ENCODE measurements at regions not wholly inside any gene's neighbourhood (a gene's known extent, or its start where the extent isn't known, plus 50 kb on each side); places are given as distances from the start of the nearest gene placed in this dataset.

DNA sequence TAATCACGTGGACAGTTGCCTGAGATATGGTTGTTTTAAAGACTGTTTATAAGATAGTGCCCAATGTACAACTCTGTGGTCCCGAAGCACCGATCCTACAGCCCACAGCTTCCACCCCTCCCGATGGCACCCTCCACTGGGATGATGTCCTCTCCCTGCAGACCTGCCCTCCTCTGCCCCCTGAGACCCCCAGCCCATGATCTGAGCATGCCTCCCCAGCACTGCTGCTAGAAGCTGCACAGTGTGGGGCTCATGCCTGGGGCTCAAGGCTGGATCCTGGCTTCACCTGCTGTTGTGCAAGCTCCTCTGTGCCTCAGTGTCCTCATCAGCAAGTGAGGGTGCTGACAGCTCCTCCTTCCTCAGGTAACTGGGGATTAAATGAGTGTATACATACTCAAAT lies 254.7 kb upstream of the MKI67 start:
- DNase-seq = no peak

DNA sequence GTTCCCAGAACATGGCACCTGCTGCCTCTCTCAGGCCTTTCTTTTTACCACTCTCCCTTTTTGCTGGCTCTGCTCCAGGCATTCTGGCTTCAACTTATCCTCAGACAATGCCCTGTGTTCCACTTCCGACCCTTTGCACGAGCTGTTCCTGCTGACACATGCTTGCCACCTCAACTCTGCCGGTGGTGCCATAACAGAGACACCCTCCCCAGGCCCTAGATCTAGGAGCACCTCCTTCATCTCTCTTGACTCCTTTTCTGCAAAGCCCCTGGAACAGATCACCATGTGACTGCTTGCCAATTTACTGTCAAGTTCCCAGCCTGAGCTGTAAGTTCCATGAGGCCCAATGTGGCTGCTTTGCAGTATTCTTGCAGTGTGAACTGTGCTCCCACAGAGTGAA lies 256.0 kb upstream of the MKI67 start:
- DNase-seq = no peak

DNA sequence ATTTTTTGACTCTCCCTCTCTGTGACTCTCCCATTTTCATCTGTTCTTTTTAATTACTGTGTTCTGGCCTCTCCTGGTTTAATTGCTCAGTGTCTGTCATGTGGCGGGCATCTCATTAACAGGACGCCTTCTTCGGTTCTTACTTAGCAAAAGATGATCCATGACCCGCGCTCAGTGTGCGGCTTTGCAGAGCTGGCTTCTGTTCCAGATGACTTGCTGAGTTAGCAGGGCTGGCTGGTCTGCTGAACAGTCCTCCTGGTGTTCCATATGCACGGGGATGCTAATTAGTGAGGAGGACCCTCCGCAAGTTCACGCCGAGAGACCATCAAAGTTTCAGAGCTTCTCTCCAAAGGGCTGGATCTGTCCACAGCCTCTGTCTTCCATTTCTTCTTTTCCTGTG lies 258.6 kb upstream of the MKI67 start:
- DNase-seq = no peak

DNA sequence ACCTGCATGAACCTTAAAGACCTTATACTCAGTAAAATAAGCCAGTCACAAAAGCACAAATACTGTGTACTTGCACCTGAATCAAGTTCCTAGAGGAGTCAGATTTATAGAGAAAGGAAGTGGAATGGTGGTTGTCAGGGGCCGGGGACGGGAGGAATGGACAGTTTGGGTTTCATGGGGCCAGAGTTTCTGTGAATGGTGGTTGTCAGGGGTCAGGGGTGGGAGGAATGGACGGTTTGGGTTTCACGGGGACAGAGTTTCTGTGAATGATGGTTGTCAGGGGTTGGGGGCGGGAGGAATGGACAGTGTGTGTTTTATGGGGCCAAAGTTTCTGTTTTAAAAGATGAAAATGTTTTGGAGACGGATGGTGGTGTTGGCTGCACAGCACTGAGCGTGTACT lies 260.0 kb upstream of the MKI67 start:
- no peak for DNase-seq

DNA sequence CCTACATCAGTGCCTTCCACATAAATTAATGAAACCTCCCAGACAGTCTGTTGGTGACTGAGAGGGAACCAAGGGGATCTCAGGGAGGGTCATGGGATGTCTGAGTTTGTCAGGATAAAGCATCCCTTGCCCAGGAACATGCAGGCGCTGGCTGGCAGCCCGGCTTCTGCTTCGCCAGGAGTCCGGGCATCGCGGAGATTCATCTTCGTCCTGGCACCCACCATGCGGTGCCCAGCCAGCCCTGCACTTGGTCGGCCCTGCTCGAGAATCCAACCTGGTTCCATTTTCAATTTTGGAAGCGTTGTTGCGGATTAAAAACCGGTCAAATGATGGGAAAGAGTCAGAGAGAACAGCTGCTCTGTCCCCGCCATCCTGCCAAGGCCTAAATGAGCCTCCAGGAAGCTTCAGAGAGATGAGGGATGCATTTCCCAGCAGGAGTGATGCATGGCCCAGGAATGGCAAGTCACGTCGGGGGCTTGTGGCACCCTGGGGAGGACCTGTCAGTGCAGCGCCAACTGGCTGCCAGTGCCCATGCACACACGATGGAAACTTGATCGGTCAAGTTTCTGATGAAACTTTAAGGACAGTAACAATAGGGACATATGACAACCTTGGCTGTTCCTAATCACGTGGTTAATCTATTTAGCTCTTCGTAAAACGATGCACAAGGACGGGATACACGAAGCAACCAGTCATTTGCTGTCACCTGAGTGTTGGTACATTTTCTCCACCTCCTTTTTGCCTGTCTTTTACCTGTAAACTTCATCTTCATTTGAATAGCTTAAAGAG lies 260.8 kb upstream of the MKI67 start:
- no peak for DNase-seq

DNA sequence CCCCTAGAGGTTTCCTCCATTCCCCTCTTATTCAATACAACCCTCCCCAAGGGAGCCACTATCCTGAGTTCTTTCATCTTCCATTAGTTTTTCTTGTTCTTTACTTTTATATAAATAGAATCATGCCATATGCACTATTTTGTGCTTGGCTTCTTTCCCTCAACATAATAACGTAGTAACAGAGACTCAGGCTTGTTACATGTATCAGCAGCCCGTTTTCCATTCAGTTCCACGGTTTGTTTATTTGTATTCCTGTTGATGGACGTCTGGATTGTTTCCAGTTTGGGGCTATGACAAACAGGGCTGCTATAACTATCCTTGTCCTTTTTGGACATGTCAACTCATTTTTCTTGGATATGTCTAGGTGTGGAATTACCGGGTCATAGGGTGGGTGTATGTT lies 264.4 kb upstream of the MKI67 start:
- DNase-seq = no peak

DNA sequence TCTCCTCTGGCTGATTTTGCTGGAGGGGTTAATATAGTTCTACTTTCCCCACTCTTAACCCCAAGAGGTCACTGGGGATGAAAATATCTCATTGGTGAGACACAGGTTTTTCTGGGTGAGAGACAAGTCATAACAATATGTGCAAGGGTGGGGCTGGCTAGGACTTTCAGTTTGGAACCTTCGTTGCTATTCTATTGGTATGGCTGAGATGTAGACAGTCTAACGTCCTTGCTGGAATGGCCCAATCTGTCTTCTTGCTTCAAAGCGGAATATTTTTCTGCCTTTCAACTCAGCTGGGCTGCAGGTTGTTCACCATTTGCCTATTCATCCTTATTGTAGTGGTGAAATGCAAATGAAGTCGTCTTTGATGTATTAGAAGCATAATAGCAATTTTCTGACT lies 267.3 kb upstream of the MKI67 start:
- no peak for DNase-seq

DNA sequence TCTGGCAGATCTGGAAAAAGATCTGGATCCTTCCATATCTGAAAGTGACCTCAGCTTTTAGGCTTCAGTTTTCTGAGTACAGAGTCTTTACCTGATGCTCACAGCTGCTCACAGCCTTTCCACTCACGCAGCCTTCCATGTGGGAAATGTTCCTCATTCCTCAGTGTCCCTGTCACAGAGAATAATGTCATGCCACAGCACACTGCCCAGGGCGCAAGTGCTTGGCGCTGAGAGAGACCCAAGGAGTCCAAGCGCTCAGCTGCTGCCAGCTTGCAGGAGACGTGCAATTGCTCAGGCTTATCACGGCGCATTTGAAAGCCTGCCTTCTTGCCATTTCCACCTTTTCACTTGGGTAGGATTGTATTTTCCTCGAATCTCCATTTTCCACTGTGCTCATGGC lies 271.9 kb upstream of the MKI67 start:
- no peak for DNase-seq

DNA sequence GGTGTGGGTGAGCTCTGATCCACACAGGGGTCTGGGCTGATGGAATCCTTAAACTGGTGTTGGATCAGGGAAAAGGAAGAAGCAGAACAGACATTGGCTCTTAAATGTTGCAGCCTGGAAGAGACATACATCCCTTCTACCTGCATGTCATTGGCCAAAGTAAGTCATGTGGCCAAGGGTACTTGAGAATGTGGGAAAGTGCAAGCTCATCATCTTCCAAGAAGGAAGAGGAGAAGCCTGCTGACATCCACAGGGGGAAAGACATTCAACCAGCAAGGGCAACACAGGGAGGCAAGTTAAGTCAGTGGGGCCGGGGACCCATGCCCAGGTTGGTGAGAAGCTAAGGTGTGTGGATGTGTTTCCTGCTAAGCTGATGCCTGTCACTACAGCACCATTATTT lies 272.8 kb upstream of the MKI67 start:
- no peak for DNase-seq

DNA sequence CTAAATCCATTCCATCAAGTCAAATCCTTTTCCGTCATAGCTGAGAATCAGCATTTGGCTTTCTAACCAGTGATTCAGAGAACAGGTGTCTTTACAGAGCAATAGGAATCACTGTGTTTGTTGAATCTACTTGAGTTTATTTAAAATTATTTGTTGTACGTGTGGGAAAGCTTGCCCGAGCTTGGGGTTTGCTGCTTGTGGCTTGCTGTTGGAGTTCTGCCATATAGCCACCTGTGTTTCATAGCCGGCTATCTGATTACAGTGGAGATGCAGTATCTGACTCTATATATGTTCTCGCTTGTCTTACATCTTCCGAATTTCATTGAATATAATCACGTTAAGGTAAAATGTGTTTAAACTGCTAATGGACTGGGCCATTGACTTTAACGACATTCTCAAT lies 274.3 kb upstream of the MKI67 start:
- peak; percentile 86 for DNase-seq

DNA sequence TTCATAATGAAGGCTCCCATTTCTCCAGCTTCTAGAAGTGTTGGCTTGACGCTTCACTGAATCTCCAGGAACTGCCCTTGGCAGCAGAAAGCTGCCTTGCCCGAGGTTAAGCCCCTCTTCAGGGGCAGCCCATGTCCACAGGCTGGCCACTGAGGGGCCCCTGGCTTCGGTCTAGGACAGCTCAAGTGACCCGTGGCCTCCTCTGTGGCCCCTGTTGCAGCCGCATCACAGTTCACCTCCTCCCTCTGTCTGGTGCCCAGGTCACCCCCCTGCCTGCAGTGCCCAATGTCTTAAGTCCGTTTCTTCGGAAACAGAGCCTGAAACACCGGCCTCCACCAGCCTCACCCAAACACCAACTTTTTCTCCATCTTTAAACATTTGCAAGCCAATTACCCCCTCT lies 279.2 kb upstream of the MKI67 start:
- DNase-seq = no peak

DNA sequence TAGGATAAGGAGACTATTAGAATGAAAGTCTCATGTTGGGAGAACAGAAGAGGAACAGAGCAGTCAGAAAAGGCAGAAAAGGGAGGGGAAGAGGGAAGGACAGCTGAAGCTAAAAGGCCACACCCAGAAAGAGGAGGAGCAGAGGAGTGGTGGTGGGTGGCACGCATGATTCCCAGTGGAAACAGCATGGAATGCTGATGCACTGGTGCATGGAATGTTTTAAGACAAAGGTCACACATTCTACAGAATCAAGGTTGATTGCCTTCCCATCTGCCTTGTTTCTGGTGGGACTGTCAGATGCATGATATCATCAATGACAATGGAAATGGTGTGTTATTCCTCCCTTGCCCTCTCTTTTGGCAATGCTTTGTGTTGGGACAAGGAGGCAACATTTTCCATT lies 285.4 kb upstream of the MKI67 start:
- DNase-seq = no peak

DNA sequence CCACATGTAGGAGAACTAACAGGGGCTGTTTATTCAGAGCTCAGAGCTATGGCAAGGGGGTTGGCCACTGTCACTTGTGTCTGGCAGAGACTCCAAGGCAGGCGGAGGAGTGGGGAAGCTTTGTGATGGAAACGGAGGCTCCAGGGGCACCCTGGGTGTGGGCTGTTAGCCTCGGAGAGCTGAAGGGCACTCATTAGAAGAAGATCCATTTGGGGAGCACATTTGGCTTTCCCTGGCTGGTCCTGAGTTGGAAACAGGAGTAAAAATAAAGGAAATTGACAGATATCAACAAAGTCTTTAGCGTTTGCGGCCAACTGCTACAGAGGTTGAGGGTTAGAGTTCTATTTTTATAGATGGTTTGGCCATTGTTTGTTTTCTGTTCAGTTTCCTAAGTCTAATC lies 288.3 kb upstream of the MKI67 start:
- no peak for DNase-seq

DNA sequence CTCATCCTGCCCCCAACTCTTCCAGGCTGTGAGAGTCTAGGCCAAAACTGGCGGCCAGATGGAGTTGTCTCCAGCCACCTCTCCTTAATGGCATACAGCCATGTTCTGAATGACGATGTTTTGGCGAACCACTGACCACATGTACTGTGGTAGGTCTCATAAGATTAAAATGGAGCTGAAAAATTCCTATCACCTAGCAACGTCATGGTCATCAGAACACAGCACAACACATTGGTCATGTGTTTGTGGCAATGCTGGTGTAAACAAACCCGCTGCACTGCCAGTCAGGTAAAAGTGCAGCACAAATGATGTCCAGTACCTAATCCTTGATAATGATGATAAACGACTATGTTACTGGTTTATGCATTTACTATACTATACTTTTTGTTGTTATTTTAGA lies 290.0 kb upstream of the MKI67 start:
- no peak for DNase-seq

DNA sequence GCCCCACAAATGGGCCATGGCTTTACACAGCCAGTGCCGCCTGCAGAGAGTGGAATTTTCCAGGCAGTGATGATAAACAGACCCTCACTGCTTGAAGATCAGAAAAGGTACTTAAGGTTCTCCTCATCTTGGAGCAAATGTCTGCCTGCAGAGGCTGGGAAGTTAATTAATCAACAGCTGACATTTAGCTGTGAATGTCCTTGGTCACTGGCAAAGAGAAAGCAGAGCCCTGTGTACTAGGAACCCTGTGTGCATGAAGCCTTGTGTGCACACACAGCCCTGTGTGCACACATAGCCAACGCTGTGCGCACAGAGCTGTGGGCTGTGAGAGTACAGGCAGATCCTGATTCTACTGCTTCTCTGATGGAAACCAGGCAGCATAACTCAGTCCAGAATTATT lies 291.6 kb upstream of the MKI67 start:
- DNase-seq = no peak

DNA sequence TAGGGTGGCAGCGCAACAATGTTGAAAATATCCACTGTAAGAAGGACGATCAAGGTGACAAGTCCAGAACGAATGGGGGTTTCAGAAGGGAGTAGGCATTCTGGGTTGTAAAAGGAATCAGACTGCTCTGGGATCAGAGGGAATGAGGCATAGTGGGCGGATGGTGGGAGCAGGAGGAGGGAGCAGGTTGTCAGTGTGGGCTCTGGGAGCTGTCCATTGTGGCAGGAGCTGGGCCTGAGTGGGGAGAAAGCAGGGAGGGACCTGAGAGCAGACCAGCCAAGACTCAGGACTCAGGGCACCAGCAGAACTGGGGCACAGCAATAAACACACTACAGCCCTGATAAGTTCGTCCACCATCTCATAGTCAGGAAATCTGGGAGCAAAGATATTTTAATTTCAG lies 292.6 kb upstream of the MKI67 start:
- no peak for DNase-seq

DNA sequence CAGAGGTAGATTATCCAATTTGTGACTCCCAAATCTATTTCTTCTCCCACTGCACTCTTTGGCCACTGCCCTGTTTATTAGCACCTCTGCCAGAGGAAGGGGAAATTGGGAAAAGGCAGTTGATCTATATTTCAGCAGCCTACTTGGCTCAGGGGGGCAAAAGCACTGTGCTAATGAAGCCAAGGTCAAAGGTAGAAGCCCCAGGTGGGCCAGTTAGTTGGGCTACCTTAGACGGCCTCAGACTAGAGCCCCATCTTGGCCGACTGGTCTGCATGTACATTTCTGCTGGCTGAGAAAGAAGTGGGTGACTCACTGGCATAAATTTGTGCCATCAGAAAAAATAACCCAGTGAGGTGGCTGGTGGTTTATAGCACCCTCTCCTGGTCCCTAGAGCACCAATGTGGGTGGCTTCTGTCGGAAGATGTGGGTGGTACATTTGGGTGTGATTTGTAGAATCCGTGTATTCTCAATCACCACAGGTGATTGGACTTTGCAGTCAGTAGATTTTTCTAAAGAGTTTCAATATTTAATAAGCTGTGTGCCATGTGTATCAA lies 293.3 kb upstream of the MKI67 start:
- DNase-seq = no peak

DNA sequence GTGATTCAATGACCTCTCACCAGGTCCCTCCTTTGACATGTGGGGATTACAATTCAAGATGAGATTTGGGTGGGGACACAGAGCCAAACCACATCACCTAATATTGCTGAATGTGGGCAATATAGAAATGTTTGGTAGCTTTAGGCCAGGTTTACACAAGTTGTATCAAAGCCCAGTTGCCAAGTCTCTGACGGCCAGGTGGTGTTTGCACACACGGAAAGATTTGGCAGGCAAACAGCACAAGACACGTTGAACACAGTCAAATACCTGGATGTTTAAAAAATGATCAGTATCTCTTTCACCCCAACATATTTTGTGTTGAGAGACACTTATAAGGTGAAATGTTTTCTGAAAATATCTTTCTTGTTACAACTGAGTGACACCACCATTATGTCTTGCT lies 294.4 kb upstream of the MKI67 start:
- no peak for DNase-seq

DNA sequence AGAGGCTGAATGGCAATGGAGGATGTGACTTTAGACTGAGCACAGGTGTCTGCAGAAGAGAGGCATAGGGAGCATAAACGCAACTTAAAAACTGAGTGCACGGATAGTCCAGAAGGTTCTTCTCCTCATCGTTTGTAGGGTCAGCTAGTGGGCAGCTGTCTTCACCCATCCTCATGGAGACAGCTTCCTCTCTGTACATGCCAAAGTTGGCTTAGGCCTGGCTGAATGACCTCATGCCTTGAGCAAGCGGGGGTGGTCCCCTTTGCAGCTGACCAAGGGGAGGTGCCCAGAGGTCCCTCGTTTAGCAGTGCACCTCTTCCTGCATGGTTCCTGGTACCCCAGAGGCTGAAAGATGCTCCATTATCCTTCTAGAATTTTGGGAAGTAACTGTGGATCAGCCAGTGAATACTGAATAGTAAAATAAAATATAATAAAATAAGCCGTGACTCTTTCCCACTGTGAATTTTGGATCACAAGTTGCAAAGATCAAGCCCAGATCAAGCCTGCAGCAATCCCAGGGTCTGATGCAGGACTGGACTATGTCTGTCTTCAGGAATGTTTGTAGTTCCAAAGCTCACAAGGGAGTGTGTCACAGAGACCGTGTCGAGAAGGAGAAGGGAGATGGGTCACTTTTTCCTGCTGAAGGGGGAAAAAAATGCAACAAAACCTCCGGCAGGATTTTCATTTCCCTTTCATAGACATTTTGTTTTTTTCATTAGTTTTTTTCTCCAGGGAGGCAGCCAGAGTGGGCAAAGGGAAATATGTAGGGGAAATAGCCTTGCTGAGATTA lies 295.3 kb upstream of the MKI67 start:
- DNase-seq = no peak

DNA sequence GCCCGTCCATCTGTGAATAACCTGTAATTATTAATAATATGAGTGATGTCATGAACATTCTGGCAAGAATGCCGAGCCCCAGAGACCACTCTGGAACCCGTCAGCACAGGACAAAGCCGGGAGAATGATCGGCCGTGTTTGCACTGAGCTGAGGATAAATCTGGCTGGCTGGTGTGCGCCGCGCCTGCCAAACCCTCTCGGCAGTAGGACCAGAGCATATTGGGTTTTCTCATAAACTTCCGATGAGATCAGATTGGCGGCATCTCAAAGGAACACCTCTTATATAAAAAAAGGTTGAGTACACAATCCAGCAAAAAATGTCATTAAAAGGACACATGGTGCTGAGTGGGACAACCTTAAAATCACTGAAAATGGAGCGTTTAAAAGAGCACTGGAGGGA lies 296.0 kb upstream of the MKI67 start:
- no peak for DNase-seq

DNA sequence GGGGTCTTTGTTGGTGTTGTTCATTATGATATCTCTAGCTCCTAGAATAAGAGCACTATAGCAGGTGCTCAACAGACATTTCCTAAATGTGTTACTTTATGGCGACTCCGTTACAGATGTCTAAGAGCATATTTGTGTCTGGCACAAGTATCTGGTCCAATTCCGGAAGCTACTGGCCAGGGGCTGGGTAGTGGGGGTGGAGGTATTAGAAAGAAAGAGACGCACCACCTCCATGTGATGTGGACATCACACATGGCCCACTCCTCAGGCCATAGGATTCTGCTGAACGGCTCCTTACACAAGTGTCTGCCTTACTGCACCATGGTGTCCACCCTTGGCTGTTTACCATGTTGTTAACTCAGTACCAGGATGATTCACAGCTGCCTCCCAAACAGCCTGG lies 296.8 kb upstream of the MKI67 start:
- no peak for DNase-seq

DNA sequence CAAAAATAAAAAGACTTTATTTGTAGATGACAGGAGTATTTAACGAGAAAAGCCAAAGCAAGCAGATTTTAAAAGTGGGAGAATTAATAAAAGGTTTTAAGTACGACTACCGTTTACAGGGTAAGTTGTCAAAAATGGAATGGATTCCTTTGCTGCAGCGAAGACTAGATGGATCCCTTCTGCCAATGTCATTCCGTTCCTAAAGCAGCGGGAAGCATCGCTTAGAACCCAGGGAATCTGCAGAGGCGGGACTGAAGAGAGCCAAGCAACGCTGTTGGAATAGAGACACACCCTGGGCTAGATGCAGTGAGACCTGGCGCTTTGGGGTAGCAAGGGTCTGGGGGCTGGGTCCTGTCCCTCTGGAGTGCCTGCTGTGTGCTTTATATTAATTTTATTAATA lies 303.1 kb upstream of the MKI67 start:
- DNase-seq = no peak

DNA sequence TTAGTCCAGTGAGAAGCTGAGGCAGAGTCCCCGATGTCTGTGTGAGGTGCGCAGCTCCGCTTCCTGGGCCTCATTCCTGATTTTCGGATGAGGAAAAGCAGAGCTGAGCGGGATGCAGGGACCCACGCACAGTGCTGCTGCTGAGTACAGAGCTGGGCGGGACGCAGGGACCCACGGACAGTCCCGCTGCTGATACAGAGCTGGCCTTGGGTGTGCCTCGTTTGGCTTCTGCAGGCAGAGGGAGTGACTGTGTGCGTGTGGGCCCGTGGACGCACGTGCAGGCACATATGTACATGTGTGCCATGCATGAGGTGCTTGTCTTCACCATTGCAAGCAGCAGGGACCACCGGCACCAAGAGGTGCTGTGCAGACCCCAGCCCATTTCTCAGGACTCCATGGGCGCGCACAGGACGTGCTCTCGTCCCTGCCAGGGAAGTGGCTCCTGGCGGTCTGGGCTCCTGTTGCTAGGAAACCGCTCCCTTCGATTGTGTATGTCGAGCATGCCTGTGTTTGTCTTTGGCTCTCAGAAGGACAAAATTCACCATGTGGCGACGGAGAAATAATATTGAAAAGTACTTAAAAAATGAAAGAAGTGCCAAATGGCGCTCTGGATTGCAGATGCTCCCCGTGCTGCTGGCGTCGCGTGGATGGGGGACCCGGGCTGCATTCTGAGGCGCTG lies 303.8 kb upstream of the MKI67 start:
- peak; percentile 24 for DNase-seq

DNA sequence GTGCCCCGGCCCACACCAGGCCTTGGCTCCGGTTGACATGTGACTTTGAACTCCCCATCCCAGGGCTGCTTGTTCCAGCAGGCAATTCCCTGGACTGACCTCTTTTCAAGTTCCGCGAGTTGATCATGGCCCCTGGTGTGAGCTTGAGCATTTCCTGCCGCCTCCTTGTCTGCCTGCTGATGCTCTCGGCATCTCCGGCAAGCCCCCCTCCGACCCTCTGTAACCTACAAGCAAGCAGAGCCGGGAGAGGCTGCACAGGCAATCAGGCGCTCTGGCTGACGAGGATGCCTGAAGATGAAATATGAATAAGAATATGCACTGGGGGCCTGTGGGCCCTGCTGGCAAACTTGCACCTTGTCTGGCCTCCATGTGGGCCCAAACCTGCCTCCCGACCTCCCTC lies 304.9 kb upstream of the MKI67 start:
- no peak for DNase-seq

Measured in DMS79 (cell line).